HS-5 (cell line): ENCODE measurements at regions not wholly inside any gene's neighbourhood (a gene's known extent, or its start where the extent isn't known, plus 50 kb on each side); places are given as distances from the start of the nearest gene placed in this dataset.
A peak's percentile ranks its signal among the peaks of the same experiment; 100 is the strongest.

Experiments
- DNase-seq: peaks from one replicate; pipeline ENCODE4 v3.0.0-alpha.2; 2012; ENCODE audit warnings: low read depth

- no peak for DNase-seq
These were observed 64.8 kb downstream of the CDCA7 start for GRCh38 chr2:173419506-173419905.

GRCh38 chr2:173424886-173425285, 70.2 kb downstream of the CDCA7 start:
- no peak for DNase-seq

DNA sequence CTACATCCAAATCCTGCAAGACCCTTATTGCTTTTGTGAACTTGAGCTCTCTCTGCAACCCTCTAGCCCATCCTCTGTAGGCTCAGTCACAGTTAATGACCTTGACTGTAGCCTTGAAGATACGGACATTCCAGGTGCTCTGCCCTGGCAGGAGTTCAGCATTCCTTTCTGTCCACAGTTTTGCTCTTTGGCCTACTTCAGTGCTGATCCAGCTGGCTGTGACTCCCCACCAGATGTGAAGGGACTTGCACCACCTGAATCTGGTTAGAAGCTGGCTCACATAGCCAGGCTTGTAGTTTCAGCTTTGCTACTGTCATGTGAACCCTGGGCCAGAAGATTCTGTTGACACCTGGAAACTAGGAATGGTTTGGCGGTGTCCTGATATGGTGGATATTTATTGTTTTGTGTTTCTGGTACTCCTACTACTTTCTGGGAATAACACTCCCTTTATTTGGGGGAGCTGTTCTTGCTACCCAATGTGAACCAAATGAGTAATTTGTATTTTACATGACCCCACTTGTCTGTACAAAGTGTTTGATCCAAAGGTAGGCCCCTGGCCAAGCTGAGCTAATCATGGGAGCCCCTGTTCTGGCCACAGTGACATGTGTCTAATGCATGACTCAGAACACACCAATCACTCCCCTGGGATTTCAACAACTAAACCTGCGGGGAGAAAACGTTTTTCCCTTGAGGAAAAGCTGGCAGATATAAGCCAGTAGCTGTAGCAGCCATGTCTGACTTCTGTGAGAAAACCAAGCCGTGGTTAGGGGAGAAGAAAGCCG, 73.4 kb downstream of the CDCA7 start:
- no peak for DNase-seq

DNA sequence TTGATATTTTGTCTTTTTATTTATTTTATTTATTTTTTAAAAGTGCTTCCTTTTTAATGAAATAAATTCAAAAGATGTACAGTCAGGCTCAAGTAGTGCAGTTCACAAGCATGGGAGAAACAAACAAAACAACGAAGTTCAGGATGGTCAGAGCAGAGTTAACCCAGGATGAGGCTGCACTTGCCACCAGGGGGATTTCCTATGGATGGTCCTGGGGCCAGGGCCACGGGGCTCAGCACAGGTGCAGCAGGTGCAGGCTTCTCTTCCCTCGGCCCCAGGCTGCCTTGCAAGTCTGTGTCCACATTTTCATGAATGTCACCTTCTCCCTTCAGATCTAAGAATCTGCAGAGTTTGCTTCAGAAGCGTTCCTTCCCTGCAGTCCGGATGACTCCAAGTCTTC, 76.5 kb downstream of the CDCA7 start:
- DNase-seq = no peak

DNA sequence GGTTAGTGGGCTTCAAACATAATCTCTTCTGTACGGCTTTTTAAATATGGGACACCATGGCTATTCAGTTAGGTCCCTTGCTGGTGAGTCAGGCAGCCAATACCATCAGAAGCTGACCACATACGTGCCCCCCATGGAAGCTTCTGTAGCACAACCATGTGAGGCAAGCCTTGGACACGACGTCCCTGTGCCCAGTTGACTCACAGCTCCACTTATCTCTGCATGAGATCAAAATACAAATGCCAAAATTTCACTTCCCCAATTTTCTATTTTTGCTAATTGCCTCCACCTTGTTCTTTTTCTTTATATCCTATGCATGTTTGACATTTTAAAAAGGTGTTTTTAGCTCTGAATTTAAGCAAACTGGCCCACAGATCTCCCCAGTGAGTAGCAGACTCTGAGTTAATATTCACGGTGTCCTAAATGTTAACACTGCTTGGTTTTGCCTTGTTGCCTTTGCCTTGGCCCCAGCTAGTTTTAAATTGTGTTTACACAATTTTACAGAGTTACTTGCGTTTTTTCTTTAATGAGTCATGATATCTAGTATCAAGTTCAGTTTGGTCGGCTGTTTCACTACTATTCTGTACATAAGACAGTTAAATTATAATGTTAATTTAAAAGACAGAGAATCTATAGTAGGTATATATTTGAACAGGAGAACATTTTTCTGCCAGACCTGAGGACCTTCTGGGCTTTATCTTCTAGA, 77.5 kb downstream of the CDCA7 start:
- no peak for DNase-seq

- DNase-seq = no peak
These were observed 80.3 kb downstream of the CDCA7 start for GRCh38 chr2:173434762-173435569.

- no peak for DNase-seq
These were observed 80.9 kb downstream of the CDCA7 start for GRCh38 chr2:173435574-173435973.

DNA sequence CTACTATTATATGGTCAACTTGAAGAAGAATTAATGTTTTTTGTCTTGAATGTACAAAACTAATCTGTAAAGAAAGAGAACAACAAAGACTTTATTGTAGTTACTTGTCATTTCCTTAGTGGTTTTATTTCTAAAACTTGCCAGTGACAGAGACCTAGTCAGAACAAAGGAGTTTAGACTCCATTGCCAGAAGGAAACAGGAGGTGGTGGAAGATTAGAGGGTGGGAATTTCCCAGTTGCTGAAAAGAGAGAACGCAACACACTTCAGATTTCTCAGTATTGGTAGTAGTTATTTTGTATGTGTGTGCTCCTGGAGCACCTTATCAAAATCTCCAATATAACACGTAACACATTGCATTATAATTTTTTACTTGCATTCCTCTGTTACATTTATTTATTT, 81.4 kb downstream of the CDCA7 start:
- no peak for DNase-seq

DNA sequence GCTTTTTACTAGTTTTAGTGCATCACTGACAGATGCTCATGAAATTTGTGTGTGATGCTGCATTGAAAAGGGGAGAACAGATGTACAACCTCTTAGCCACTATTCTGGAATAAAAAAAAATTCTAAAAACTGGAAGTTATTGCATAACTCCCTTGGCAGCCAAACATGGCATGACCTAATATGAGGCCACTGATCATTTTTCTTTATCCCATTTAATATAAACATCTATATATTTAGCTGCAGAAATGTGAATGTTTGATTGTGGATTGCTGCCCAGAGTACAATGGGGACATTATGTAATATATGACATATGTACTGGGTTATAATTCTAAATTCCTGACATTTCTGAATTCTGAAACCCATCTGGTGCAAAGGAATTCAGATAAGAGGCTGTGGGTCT, 86.5 kb downstream of the CDCA7 start:
- DNase-seq = no peak

GRCh38 chr2:173442542-173442941, 87.9 kb downstream of the CDCA7 start:
- no peak for DNase-seq

DNA sequence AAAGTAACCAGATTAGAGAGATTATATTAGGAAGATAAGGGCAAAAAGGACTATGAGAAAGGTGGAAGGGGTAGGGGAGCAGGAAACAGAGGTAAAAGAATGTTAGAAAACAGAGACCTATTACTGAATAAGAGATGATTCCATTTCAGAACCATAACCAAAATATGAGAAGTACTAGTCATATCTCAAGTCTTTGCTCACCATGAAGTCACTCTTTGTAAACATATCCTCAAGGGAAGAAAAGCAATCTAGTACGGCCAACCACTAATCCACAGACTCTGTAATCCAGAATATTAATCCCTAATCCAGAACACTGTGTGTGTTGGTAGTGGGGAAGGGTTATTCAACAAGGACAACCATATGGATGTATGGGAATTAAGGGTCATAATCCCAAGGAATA, 92.0 kb downstream of the CDCA7 start:
- DNase-seq = no peak

GRCh38 chr2:173448938-173449471, 94.3 kb downstream of the CDCA7 start:
- peak; percentile 68 for DNase-seq

GRCh38 chr2:173451118-173451517, 96.4 kb downstream of the CDCA7 start:
- no peak for DNase-seq

DNA sequence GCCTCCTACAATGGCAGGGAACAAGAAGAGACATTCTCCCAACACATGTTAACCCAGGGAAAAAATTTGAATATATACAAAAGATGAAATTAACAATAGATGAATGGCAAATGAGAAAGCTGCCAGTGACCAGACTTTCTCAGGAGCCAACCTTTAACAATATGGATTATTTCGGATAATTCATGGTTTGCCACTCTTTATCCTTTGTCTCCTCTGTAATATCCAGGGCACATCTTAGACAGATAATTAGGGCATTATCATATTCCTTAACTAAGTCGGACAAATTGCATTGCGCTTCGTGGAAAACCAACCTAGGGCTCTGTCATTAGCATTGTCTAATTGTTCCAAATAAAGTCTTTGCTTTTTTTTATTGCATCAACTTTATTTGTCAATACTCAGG, 97.3 kb downstream of the CDCA7 start:
- DNase-seq = no peak

GRCh38 chr2:173452416-173452815, 97.7 kb downstream of the CDCA7 start:
- no peak for DNase-seq

GRCh38 chr2:173456960-173457359, 102.3 kb downstream of the CDCA7 start:
- no peak for DNase-seq

DNA sequence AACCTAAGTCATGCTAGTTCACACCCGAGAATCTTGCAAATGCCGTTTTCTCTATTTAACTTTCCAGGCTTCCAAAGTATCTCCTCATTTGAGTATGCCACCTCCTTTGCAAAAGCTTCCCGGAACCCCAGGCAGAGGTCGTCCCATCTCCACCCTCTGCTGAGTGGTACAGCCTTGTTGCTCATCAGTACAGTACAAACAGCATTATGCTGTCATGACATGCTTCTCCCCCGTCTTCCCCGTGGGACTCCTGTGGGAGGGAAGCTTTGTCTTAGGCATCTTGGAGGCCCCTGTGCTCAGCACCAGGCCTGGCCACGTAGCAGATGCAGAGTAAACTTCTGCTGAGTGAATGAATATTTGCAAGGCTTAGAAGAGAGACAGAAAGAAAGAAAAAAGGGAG, 102.7 kb downstream of the CDCA7 start:
- DNase-seq = no peak

GRCh38 chr2:173458991-173459780, 104.5 kb downstream of the CDCA7 start:
- no peak for DNase-seq

DNA sequence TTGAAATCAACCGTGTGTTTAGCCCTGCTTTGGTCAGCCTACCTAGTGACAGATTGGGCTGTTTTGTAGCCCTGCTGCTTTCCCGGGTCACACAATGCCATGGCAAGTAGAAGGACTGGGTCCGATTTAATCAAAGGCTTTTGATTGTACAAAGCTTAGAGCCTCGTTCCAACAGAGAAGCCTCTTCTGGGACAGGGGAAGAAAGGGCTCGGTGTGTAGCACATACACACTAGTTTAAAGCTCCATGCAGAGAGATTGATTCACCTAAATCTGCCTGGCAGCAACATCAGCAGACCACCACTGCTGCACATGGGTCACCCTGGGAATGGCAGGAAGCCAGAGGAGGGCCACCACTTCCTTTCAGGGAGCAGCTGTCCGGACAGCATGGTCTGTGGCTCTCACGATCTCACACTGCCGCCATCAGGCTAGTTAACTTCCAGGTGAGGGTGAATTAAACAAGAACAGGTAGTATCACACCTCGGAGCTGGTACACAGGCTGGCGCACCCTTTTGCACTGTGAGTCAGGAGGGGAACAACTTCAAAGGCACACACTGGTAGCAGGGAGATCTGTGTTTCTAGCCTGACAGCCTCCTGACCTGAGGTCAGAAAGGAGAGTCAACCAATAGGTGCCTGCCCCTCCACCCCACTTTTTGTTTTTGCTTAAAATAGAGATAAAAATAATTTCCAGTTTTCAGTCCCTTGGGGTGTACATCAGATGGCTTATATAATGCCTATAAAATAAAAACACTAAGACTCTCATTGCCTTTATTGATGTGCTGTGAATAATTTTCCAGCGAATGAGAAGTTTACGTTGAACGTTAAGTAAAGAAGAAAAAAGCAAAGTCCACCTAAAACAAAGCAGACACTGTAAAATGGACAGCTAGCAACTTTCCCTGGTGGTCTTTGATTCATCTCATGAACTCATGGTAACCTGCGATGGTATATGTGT, 108.5 kb downstream of the CDCA7 start:
- DNase-seq = no peak

DNA sequence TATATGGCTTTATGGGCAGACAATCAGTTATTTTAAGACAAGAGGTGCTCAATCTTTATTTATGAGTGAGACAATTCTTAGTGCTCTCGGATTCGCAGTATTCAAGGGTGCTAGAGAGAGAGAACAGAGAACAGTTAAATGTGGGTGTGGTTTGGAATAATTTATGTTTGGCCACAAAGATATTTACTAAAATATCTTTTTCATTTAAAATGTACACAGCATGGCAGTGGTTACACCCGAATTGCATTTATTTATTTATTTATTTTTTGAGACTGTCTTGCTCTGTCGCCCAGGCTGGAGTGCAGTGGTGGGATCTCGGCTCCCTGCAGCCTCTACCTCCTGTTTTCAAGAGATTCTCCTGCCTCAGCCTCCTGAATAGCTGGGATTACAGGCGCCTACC, 109.2 kb downstream of the CDCA7 start:
- no peak for DNase-seq

- no peak for DNase-seq
These were observed 113.1 kb downstream of the CDCA7 start for GRCh38 chr2:173467751-173468150.
